ENCODE measurements at regions not wholly inside any gene's neighbourhood (a gene's known extent, or its start where the extent isn't known, plus 50 kb on each side); places are given as distances from the start of the nearest gene placed in this dataset.

- Histone ChIP-seq H3K27ac (ENCODE audit: insufficient read depth, low read length) (no peak overlapping the region), H2AFZ (replicated peaks; ENCODE audit: low read length, poor library complexity) (no peak overlapping the region), H3K4me1 (ENCODE audit: control insufficient read depth, insufficient read depth, low read length) (no peaks in the 10 kb centered on the region), H2BK5ac (ENCODE audit: low read depth, low read length, poor library complexity, severe bottlenecking) (no peak overlapping the region), H4K8ac (ENCODE audit: low read depth in 2 of 2, low read length in 2 of 2) (no peak overlapping the region), H2AK9ac (replicated peaks; ENCODE audit: low read depth, low read length, poor library complexity) (no peak overlapping the region), H3K18ac (ENCODE audit: low read depth, low read length) (no peak overlapping the region), H3K14ac (replicated peaks; ENCODE audit: low read depth, low read length) (no peak overlapping the region), H2BK15ac (ENCODE audit: low read depth, low read length) (no peak overlapping the region), H3K4ac (ENCODE audit: low read depth, low read length) (no peak overlapping the region), H3K23ac (ENCODE audit: low read depth, low read length) (no peak overlapping the region), H3K9me3 (ENCODE audit: control insufficient read depth, insufficient read depth, low read length) (no peaks in the 10 kb centered on the region), H3K27me3 (ENCODE audit: control insufficient read depth, insufficient read depth, low read length) (peaks cover 13% of the 10 kb centered on the region), H4K91ac (ENCODE audit: insufficient read depth, low read depth, low read length) (no peak overlapping the region), H3K4me3 (ENCODE audit: insufficient read depth, low read depth, low read length) (no peak overlapping the region), H3K79me1 (ENCODE audit: low read depth in 1 of 2, low read length in 2 of 2) (no peaks in the 10 kb centered on the region), H3K4me2 (ENCODE audit: low read depth, low read length) (no peak overlapping the region), H4K5ac (ENCODE audit: low read depth, low read length) (no peak overlapping the region), H2BK120ac (ENCODE audit: low read depth, low read length) (no peak overlapping the region), H2AK5ac (ENCODE audit: low read depth, low read length) (no peak overlapping the region), H3K36me3 (ENCODE audit: control insufficient read depth, insufficient read depth, low read length) (no peaks in the 10 kb centered on the region), H2BK20ac (ENCODE audit: low read depth, low read length) (no peak overlapping the region), H3K9ac (ENCODE audit: low read depth, low read length) (no peak overlapping the region), H3K9me1 (ENCODE audit: insufficient read depth, low read length) (no peaks in the 10 kb centered on the region), H3K56ac (ENCODE audit: extremely low read depth, insufficient read depth, low read length) (no peak overlapping the region), H4K20me1 (ENCODE audit: insufficient read depth, low read length) (no peaks in the 10 kb centered on the region)
- WGBS, 2 experiments (ENCODE audit: extremely low coverage in 2 of 2, insufficient read length in 1 of 2): no CpG with 5 or more reads among the region's 6 CpGs
- dilution Hi-C loops (cut with HindIII; ENCODE audit: low sequenced_read_pairs, unreplicated experiment): no loop called here
- TF ChIP-seq FOS (IDR thresholded peaks at IDR 0.05; ENCODE audit: low read depth, low read length) (no peak), SMC3 (IDR thresholded peaks at IDR 0.05; ENCODE audit: low read depth, low read length) (no peak), CEBPB (IDR thresholded peaks at IDR 0.05; ENCODE audit: low read depth, low read length) (no peak), USF2 (IDR thresholded peaks at IDR 0.05; ENCODE audit: low read depth, low read length) (no peak), BHLHE40 (IDR thresholded peaks at IDR 0.05; ENCODE audit: low read depth, low read length) (no peak), ELK1 (IDR thresholded peaks at IDR 0.05; ENCODE audit: borderline replicate concordance, low read depth, low read length) (no peak), POLR2A (IDR thresholded peaks at IDR 0.05; ENCODE audit: low read depth, low read length) (no peak), NFE2L2 (IDR thresholded peaks at IDR 0.05; ENCODE audit: low read depth, low read length) (no peak), MAZ (IDR thresholded peaks at IDR 0.05; ENCODE audit: borderline replicate concordance, low read depth, low read length) (no peak), MXI1 (IDR thresholded peaks at IDR 0.05; ENCODE audit: borderline replicate concordance, low read depth, low read length) (no peak), CTCF (conservative IDR thresholded peaks at IDR 0.05; ENCODE audit: low read depth, low read length) (no peak), RCOR1 (IDR thresholded peaks at IDR 0.05; ENCODE audit: insufficient replicate concordance, low read length) (no peak), RFX5 (IDR thresholded peaks at IDR 0.05; ENCODE audit: low read depth, low read length) (no peak), MAFK (IDR thresholded peaks at IDR 0.05; ENCODE audit: low read depth, low read length) (no peak), CHD1 (IDR thresholded peaks at IDR 0.05; ENCODE audit: low read depth, low read length) (no peak), RAD21 (IDR thresholded peaks at IDR 0.05; ENCODE audit: low read length) (no peak)
- DNase-seq: no peak
- no peak for ATAC-seq (ENCODE audit: low read depth)
- ChIA-PET POLR2A (ENCODE audit: unreplicated experiment) (no interaction called here), CTCF (interaction anchor here (0.7 kb wide), 1 partner anchor 10 kb away, joined by 3 read pairs; no protein-coding TSS in a partner anchor)
- intact Hi-C loops (cut with micrococcal nuclease): no loop called here
- in situ Hi-C loops (cut with MboI; ENCODE audit: low sequenced_read_pairs): no loop called here
- BruUV-seq (replicated peaks): no TSS peak
Measured at GRCh38 chr4:38581426-38582106, 82.4 kb upstream of the KLF3 start.

All from IMR-90 (cell line).